ENCODE measurements at regions not wholly inside any gene's neighbourhood (a gene's known extent, or its start where the extent isn't known, plus 50 kb on each side); places are given as distances from the start of the nearest gene placed in this dataset.

GRCh38 chr20:3297079-3297378 is 58.0 kb upstream of the SLC4A11 start:
- POLR2A ChIA-PET, result no interaction called here
- no peak for FAIRE-seq
- intact Hi-C loops (cut with micrococcal nuclease; ENCODE audit: unreplicated experiment), result no loop called here

GRCh38 chr20:3296261-3297078 is 57.5 kb upstream of the SLC4A11 start:
- H3K79me2 ChIP-seq (ENCODE audit: control insufficient read depth, insufficient read depth, low read length), result no peaks in the 10 kb centered on the region
- H3K4me3 ChIP-seq, result no peak overlapping the region
- SMC1A ChIA-PET (ENCODE audit: uncharacterized antibody, unreplicated experiment), result no interaction called here
- BruUV-seq (replicated peaks), result no TSS peak
- H3K9ac ChIP-seq (ENCODE audit: control insufficient read depth, insufficient read depth, low read length), result no peak overlapping the region
- no peaks in the 10 kb centered on the region for H3K9me3 ChIP-seq (replicated peaks; ENCODE audit: control insufficient read depth, insufficient read depth, low read length)
- no peaks in the 10 kb centered on the region for H3K36me3 ChIP-seq (ENCODE audit: control insufficient read depth in 2 of 2, insufficient read depth in 2 of 2, low read length in 1 of 2)
- no peak overlapping the region for H2AFZ ChIP-seq (ENCODE audit: control insufficient read depth, low read depth, low read length)
- H4K20me1 ChIP-seq (ENCODE audit: control insufficient read depth, insufficient read depth), result no peaks in the 10 kb centered on the region
- DNase-seq (ENCODE audit: low read depth, low spot score) (no peak), ATAC-seq (no peak), FAIRE-seq (no peak)
- peaks cover 0 to 5% of the 10 kb centered on the region in 2 experiments; a peak in 2 of 4 replicates for H3K27me3 ChIP-seq (replicated peaks in 1 of 2; ENCODE audit: control insufficient read depth in 2 of 2, insufficient read depth in 2 of 2, low read length in 1 of 2)
- no peaks in the 10 kb centered on the region for H3K4me1 ChIP-seq (ENCODE audit: control insufficient read depth, insufficient read depth, low read length)
- H3K4me2 ChIP-seq (ENCODE audit: control insufficient read depth, insufficient read depth), result no peak overlapping the region
- 31% methylated on average over 12 of the region's 12 CpGs for WGBS (ENCODE audit: insufficient coverage, insufficient replicate concordance, low lambda C conversion rate, missing lambda C conversion rate)
- POLR2A ChIA-PET, result no interaction called here
- RAD21 ChIA-PET (ENCODE audit: unreplicated experiment), result no interaction called here
- in situ Hi-C loops (cut with MboI) (no loop called here), intact Hi-C loops (cut with micrococcal nuclease; ENCODE audit: unreplicated experiment) (no loop called here)
- H3K27ac ChIP-seq (ENCODE audit: control insufficient read depth, insufficient read depth), result no peak overlapping the region
- CTCF ChIA-PET, result no interaction called here
- TF ChIP-seq CREB1 (IDR thresholded peaks at IDR 0.05; ENCODE audit: low read depth) (no peak), GATAD2B (conservative IDR thresholded peaks at IDR 0.05; ENCODE audit: low read depth) (no peak), ZNF622 (IDR thresholded peaks at IDR 0.05) (no peak), ZBTB40 (IDR thresholded peaks at IDR 0.05; ENCODE audit: borderline replicate concordance) (no peak), RCOR1 (conservative IDR thresholded peaks at IDR 0.05; ENCODE audit: low read depth, low read length) (no peak), RFX5 (IDR thresholded peaks at IDR 0.05; ENCODE audit: low read depth, low read length) (no peak)

More at GRCh38 chr20:3297079-3297378, 58.0 kb upstream of the SLC4A11 start:
- no TSS peak for BruUV-seq (replicated peaks)
- Histone ChIP-seq H3K27ac (ENCODE audit: control insufficient read depth, insufficient read depth) (no peak overlapping the region), H3K27me3 (replicated peaks in 1 of 2; ENCODE audit: control insufficient read depth in 2 of 2, insufficient read depth in 2 of 2, low read length in 1 of 2) (peaks cover 0 to 5% of the 10 kb centered on the region in 2 experiments; a peak in 2 of 4 replicates), H3K9me3 (replicated peaks; ENCODE audit: control insufficient read depth, insufficient read depth, low read length) (no peaks in the 10 kb centered on the region), H3K36me3 (ENCODE audit: control insufficient read depth in 2 of 2, insufficient read depth in 2 of 2, low read length in 1 of 2) (no peaks in the 10 kb centered on the region), H3K4me3 (no peak overlapping the region), H4K20me1 (ENCODE audit: control insufficient read depth, insufficient read depth) (no peaks in the 10 kb centered on the region), H3K9ac (ENCODE audit: control insufficient read depth, insufficient read depth, low read length) (no peak overlapping the region), H3K79me2 (ENCODE audit: control insufficient read depth, insufficient read depth, low read length) (no peaks in the 10 kb centered on the region), H3K4me1 (ENCODE audit: control insufficient read depth, insufficient read depth, low read length) (no peaks in the 10 kb centered on the region), H2AFZ (ENCODE audit: control insufficient read depth, low read depth, low read length) (no peak overlapping the region), H3K4me2 (ENCODE audit: control insufficient read depth, insufficient read depth) (no peak overlapping the region)
- RAD21 ChIA-PET (ENCODE audit: unreplicated experiment), result no interaction called here
- TF ChIP-seq GATAD2B (conservative IDR thresholded peaks at IDR 0.05; ENCODE audit: low read depth) (no peak), PBX3 (IDR thresholded peaks at IDR 0.05; ENCODE audit: insufficient replicate concordance, low read depth, low read length) (no peak), NR2F1 (conservative IDR thresholded peaks at IDR 0.05) (no peak), CBX5 (IDR thresholded peaks at IDR 0.05; ENCODE audit: low read depth) (no peak), MTA2 (IDR thresholded peaks at IDR 0.05; ENCODE audit: low read depth) (no peak)
- SMC1A ChIA-PET (ENCODE audit: uncharacterized antibody, unreplicated experiment), result no interaction called here
- ATAC-seq (no peak), DNase-seq (ENCODE audit: low read depth, low spot score) (no peak)
- CTCF ChIA-PET, result no interaction called here
- in situ Hi-C loops (cut with MboI), result no loop called here
- WGBS (ENCODE audit: insufficient coverage, insufficient replicate concordance, low lambda C conversion rate, missing lambda C conversion rate), result 34% methylated on average over 3 of the region's 3 CpGs
